HG02885 (cell line): ENCODE measurements at regions not wholly inside any gene's neighbourhood (a gene's known extent, or its start where the extent isn't known, plus 50 kb on each side); places are given as distances from the start of the nearest gene placed in this dataset.

Experiments used
- ATAC-seq: cut with Tn5 transposase; IDR thresholded peaks from one replicate; pipeline ENCODE4 v1.9.1; 2021; ENCODE audit warnings: mild to moderate bottlenecking; ENCODE audit not compliant: unreplicated experiment, poor library complexity

DNA sequence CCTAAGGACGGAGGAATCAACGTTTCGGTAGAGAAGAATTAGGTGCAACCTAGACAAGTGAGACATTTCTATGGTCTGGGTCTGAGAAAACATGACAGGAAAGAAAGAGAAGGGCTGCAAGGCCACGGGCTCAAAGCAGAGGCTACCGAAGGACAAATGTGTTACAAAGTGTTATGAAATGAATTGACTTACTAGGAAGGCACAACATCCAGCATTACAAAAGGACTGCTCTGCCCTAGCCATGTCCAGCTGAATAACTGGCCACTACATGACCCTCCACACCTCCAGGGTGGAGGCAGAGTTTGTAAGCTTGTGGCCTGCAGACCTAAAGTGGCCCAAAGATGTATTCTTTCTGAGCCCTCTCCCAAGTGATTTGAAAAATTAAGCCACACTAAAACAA is 133.6 kb downstream of the GDAP2 start:
- ATAC-seq, result no peak

DNA sequence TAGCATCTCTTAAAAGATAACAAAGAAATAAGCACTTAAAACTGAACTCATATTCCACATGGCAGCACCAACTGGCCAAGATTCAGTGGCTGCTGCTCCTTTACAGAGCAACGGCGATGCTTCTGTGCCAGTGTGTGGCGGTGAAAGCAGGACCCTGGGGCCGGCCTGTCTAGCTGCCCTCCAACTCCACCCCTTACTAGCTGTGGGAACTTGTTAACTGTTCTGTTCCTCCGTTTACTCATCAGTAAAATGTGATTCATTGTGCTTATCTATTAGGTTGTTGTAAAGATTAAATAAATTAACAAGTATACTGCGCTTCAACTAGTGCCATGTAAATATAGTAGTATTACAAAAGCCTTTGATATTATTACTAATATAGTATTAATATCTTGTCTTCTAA is 133.2 kb downstream of the GDAP2 start:
- no peak for ATAC-seq

DNA sequence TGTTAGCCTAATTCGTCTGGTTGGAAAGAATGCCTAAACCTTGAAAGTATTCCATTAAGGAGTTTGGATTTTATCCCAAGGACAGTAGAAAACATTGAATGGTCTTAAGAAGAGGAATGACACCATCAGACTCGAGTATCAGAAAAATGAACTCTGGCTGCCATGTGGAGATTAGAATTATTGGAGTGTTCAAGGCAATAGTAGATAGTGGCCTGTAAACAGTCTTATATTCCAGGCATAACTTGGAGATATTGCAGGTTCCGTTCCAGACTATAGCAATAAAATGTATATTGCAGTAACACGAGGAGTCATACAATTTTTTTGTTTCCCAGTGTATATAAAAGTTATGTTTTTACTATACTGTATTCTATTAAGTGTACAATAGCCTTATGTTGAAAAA is 130.9 kb downstream of the GDAP2 start:
- ATAC-seq, result no peak

DNA sequence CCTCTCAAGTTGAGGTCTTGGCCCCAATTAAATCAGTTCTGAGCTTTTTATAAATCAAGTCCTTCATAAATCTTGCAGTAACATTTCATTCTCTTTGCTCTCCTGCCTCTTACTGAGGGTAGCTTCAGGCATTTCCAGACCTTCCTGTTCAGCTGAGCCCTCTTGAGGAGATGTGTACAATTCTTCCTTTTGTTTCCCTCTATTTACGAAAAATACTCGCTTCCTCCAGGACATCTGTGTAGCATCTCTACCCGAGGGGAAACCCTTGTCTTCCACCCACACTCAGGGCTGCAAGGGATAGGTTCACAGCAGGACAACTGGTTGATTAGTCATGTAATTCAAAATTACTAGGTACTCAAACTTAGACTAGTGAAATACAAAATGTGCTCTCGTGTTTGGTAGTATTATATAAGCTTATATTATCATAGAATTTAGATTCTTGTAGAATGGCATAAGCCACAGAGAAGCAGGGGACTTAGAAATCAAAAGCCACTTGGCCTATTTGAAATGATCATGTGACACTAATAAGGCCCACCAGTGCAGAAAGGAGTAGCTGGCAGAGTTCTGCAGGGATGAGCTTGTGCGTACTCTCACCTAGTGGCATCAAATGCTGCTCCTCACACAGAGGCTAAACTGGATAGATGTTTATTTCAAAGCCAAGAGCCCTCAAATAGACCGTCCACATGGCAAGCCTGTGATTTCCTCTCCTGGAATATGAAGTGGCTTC is 126.7 kb downstream of the GDAP2 start:
- ATAC-seq, result no peak

DNA sequence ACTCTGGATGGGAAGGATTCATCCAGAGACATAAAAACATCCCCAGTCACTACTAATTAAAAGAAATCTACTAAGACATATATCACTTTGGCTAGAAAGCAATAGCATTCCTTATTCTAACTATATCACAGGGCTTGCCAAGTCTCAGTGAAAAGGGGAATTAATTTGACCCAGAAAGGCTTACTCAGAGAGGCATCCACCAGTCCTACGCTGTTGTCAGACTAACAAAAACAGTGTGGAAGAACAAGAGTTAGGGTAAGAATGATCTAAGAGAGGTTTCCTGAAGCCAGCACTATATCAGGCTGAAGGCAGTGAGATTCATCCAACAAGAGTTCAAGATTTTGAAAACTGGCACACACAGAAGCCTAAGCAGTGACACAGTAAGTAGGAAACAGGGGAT is 126.1 kb downstream of the GDAP2 start:
- ATAC-seq, result no peak

DNA sequence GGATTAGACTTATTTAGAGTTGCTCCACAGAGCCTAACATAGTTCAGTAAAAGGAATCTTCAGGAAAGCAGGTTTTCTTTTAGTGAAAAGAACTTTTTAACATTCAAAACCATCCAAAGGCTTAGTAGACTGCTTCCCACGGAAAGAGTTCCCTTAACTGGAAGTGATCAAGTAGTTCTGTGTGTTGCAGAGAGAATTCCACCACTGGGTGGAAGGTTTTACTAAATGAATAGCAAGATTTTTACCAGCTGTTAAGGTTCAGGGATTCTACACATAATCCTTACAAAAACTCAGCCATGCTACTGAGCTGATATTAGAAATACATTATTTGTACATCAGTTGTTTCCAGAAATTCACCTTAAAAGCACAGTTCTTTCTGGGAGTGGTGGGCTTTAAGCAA is 119.7 kb downstream of the GDAP2 start:
- ATAC-seq, result no peak

DNA sequence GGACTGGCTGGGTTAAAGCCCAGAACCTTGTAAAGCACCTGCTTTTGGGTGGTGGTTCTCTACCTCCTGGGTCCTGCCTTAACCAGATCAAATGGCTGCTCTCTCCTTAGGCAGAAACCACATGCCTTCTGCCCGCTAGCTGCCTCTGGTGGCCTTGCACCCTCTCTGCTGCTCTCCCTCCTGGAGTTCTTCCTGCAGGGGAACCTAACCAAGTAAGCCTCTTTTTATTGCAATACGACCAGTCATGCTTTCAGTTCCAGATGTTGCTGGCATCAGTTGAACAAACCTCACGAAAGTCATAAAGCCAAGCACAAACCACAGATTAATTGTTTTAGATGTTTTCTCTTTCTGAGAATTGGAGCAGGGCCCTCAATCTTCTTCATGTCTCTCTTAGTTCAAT is 118.9 kb downstream of the GDAP2 start:
- no peak for ATAC-seq

DNA sequence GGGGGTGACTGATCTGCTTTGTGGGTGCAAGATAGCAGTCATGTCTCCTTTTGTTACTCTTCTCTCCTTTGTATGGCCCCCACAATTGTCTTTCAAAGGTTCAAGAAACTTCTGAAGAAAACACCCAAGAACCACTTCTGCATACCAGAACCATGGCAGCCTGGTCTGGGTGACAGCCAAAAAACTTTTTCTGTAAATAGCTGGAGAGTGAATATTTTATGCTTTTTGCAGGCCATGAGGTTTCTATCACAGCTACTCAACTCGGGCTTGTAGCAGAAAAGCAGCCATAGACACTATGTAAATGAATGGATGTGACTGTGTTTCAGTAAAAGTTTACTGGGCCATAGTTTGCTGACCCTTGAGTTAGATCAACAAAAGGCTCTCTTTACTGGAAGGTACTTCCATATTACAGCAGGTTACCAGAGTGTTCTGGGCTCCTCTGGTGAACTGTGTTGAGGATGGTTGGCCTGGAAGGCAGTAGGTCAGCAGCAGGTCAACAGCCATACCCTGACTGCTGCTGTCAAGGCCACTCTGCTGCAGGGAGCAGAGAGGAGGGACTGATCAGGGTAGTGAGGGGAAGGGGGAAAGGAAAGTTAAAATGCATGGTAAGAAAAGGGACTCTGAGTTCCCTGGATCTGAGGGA is 116.4 kb downstream of the GDAP2 start:
- no peak for ATAC-seq
